Activated CD4-positive, alpha-beta T cell treated with anti-CD3 and anti-CD28 coated beads for 4 hours (primary cell): ENCODE measurements at regions not wholly inside any gene's neighbourhood (a gene's known extent, or its start where the extent isn't known, plus 50 kb on each side); places are given as distances from the start of the nearest gene placed in this dataset.

Experiments
- DNase-seq, 2 donors: peaks; one replicate each; pipeline ENCODE4 v3.0.0-alpha.2; 2020

- DNase-seq, result no peak
Measured at GRCh38 chr13:76795701-76796695, 90.2 kb downstream of the KCTD12 start.

- no peak for DNase-seq
Measured at GRCh38 chr13:76792731-76793347, 93.4 kb downstream of the KCTD12 start.

GRCh38 chr13:76790980-76791819 is 95.0 kb downstream of the KCTD12 start:
- no peak for DNase-seq

GRCh38 chr13:76790526-76790925 is 95.7 kb downstream of the KCTD12 start:
- no peak for DNase-seq

GRCh38 chr13:76783798-76784197 is 102.4 kb downstream of the KCTD12 start:
- no peak for DNase-seq

GRCh38 chr13:76778853-76779252 is 107.4 kb downstream of the KCTD12 start:
- DNase-seq, result no peak

- no peak for DNase-seq
Measured at GRCh38 chr13:76777096-76777495, 109.1 kb downstream of the KCTD12 start.

GRCh38 chr13:76775088-76775740 is 111.0 kb downstream of the KCTD12 start:
- no peak for DNase-seq

- DNase-seq, result no peak
Measured at GRCh38 chr13:76773448-76774094, 112.6 kb downstream of the KCTD12 start.

- DNase-seq, result no peak
Measured at GRCh38 chr13:76772241-76772640, 114.0 kb downstream of the KCTD12 start.

- DNase-seq, result no peak
Measured at GRCh38 chr13:76769271-76769791, 116.9 kb downstream of the KCTD12 start.

GRCh38 chr13:76768384-76768783 is 117.8 kb downstream of the KCTD12 start:
- DNase-seq, result no peak

- DNase-seq, result no peak
Measured at GRCh38 chr13:76764916-76765315, 121.3 kb downstream of the KCTD12 start.

GRCh38 chr13:76764429-76764828 is 121.8 kb downstream of the KCTD12 start:
- no peak for DNase-seq

GRCh38 chr13:76762721-76763120 is 123.5 kb downstream of the KCTD12 start:
- DNase-seq, result no peak

GRCh38 chr13:76759877-76760276 is 126.3 kb downstream of the KCTD12 start:
- no peak for DNase-seq

- no peak for DNase-seq
Measured at GRCh38 chr13:76758738-76759137, 127.5 kb downstream of the KCTD12 start.

- DNase-seq, result no peak
Measured at GRCh38 chr13:76758257-76758656, 127.9 kb downstream of the KCTD12 start.

- no peak for DNase-seq
Measured at GRCh38 chr13:76756451-76756850, 129.8 kb downstream of the KCTD12 start.

- no peak for DNase-seq
Measured at GRCh38 chr13:76754414-76754813, 131.8 kb downstream of the KCTD12 start.

- no peak for DNase-seq
Measured at GRCh38 chr13:76751278-76751677, 134.9 kb downstream of the KCTD12 start.

- DNase-seq, result no peak
Measured at GRCh38 chr13:76750126-76750525, 136.1 kb downstream of the KCTD12 start.
